Fibroblast of peridontal ligament (primary cell): ENCODE measurements at regions not wholly inside any gene's neighbourhood (a gene's known extent, or its start where the extent isn't known, plus 50 kb on each side); places are given as distances from the start of the nearest gene placed in this dataset.
"Not testable (repeated sequence)": the region's sequence is repeated elsewhere in the genome, so short reads cannot be mapped to it uniquely, and the experiment has no call there.

Source experiments
- DNase-seq: peaks from one replicate; pipeline ENCODE4 v3.0.0-alpha.2; 2010; ENCODE audit errors: extremely low read depth

GRCh38 chr1:195701149-195701548, 907.1 kb downstream of the KCNT2 start:
- no peak for DNase-seq

- no peak for DNase-seq
Observed at GRCh38 chr1:195697130-195697529, 911.1 kb downstream of the KCNT2 start.

GRCh38 chr1:195686764-195687163, 921.5 kb downstream of the KCNT2 start:
- DNase-seq, result no peak

DNA sequence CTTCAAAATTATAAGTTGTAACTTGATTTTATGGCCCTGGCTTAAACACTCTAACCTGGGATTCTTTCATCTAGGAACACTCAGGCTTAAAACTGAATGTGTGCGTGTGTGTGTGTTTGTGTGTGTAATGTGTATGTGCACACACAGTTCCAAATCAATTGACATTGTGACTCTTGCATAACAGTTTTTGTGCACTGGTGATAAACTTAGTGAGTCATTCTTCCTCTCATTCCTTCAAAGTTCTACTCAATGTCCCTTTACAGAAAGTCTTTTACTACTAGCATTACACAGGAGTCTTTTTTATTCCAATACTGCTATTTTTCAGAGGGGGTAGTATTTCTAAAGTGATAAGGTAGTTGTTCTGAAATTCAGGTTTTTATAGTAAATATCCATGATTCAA, 943.6 kb downstream of the KCNT2 start:
- peak; percentile 7 for DNase-seq

GRCh38 chr1:195663549-195664280, 944.5 kb downstream of the KCNT2 start:
- peak; percentile 85 for DNase-seq

DNA sequence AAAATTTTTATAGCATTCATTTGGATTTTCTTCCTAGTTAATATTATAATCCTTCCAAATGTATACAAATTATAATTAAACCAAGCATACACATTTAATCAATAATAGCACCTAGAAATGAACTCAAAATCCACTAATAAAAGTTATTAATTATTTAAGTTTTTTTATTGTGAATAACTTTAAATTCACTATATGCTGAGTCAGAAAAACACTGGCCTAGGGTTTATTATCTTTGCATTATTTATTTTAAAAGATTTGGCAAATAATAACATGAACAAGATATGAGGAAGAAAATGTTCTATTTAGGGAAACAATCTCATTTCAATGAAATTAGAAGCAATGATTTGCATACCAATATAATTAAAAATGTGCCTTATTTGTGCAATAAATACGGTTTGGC, 951.5 kb downstream of the KCNT2 start:
- no peak for DNase-seq

- not testable (repeated sequence) for DNase-seq
Observed at GRCh38 chr1:195648875-195649274, 959.4 kb downstream of the KCNT2 start.

DNA sequence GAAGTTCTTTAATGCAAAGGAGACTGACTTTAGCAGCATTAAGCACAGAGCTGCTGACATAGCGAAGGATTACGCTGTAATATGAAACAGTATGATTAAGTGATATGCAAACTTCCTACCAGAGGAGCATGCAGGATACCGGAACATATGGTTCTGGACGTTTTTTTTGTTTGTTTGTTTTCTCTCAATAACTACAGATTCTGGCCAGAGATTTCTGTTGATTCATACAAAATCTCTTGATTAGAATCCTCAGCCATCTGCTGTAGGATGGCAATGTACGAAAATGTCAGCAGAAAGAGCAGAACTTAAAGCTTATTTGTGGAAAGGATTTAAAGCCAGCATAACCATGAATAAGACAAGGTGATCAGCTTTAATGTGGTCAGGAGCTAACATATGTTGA, 970.7 kb downstream of the KCNT2 start:
- peak; percentile 16 for DNase-seq

DNA sequence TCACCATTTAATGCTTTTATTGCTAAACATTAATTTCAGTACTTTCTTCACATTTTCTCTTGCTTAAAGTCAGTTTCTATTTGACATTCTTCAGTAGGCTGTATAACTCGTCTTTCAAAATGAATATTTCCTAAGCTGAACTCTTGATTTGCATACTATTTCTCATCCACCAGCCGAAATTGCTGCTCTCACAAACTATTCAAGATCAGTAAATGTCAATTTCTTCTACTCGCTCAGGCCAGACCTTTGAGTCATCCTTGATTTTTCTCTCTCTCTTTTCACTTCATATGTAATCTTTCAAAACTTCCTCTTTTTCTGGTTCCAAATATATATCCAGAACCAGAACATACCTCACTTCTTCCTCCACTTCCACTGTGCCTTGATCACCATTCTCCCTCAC, 990.0 kb downstream of the KCNT2 start:
- DNase-seq, result no peak

GRCh38 chr1:195617106-195617505, 991.1 kb downstream of the KCNT2 start:
- no peak for DNase-seq

DNA sequence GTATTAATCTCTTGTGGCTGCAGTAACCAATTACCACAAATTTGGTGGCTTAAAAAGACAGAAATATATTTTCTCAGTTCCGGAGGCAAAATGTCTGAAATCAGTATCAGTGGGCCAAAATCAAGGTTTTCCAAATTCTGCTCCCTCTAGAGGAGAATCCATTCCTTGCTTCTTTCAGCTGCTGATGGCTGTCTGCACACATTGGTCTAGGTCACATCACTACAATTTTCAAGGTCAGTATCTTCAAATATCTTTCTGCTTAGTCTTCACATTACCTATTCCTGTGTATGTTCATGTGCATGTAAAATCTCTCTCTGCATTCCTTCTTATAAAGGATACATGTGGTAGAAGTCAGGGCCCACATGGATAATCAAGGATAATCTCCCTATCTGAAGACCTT, 999.4 kb downstream of the KCNT2 start:
- no peak for DNase-seq

GRCh38 chr1:195606483-195606882, 1001.8 kb downstream of the KCNT2 start:
- DNase-seq, result no peak

GRCh38 chr1:195604287-195604686, 1004.0 kb downstream of the KCNT2 start:
- peak; percentile 79 for DNase-seq

DNA sequence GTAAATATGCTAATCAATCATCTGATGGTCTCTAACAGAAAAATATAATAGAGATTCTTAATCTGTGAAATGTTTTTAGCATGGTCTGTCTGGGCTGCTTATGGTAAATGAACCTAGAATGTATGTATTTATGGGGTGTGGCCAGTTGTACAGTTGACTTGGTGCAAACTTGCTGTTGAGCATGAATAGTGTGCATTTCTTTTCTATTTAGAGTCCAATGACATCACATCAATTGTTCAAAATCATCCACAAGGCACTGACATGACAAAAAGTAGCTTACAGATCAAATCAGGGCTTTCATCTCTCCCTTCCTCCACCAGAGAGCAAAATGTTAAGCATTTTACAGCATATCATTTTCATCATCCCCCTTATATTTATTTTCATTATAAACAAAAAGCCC, 1010.3 kb downstream of the KCNT2 start:
- no peak for DNase-seq

- DNase-seq, result no peak
Observed at GRCh38 chr1:195594773-195595172, 1013.5 kb downstream of the KCNT2 start.

- DNase-seq, result no peak
Observed at GRCh38 chr1:195594322-195594721, 1013.9 kb downstream of the KCNT2 start.

- DNase-seq, result peak; percentile 52
Observed at GRCh38 chr1:195591917-195592672, 1016.1 kb downstream of the KCNT2 start.

DNA sequence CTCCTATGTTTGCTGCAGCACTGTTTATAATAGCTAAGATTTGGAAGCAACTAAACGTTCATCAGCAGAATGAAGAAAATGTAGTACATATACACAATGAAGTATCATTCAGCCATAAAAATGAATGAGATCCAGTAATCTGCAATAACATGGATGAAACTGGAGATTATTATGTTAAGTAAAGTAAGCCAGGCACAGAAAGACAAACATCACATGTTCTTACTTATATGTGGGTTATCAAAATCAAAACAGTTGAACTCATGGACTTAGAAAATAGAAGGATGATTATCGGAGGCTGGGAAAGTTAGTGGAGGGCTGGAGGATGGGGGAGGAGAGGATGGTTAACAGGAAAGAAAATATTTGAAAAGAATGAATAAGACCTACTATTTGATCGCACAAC, 1017.6 kb downstream of the KCNT2 start:
- DNase-seq, result peak; percentile 5

- DNase-seq, result no peak
Observed at GRCh38 chr1:195584870-195585624, 1023.2 kb downstream of the KCNT2 start.

- no peak for DNase-seq
Observed at GRCh38 chr1:195580988-195581387, 1027.3 kb downstream of the KCNT2 start.

GRCh38 chr1:195577748-195578147, 1030.5 kb downstream of the KCNT2 start:
- DNase-seq, result no peak

- DNase-seq, result no peak
Observed at GRCh38 chr1:195576641-195577040, 1031.6 kb downstream of the KCNT2 start.

DNA sequence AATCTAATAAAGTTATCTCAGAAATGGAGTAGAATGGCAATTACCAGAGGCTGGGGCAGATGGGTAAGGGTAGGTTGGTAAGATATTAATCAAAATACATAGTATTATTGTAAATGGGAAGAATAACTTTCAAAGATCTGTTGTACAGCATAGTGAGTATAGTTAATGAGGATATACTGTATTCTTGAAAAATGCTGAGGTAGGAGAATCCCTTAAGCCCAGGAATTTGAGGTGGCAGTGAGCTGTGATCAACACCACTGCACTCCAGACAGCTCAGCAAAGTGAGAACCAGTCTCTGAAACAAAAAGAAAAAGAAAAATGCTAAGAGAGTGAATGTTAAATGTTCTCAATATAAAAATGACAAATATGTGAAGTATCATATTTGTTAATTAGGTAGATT, 1033.7 kb downstream of the KCNT2 start:
- no peak for DNase-seq
